ENCODE measurements at regions not wholly inside any gene's neighbourhood (a gene's known extent, or its start where the extent isn't known, plus 50 kb on each side); places are given as distances from the start of the nearest gene placed in this dataset.

- no peak for DNase-seq
These were observed 408.5 kb upstream of the RGS6 start for GRCh38 chr14:71523630-71524319.

DNA sequence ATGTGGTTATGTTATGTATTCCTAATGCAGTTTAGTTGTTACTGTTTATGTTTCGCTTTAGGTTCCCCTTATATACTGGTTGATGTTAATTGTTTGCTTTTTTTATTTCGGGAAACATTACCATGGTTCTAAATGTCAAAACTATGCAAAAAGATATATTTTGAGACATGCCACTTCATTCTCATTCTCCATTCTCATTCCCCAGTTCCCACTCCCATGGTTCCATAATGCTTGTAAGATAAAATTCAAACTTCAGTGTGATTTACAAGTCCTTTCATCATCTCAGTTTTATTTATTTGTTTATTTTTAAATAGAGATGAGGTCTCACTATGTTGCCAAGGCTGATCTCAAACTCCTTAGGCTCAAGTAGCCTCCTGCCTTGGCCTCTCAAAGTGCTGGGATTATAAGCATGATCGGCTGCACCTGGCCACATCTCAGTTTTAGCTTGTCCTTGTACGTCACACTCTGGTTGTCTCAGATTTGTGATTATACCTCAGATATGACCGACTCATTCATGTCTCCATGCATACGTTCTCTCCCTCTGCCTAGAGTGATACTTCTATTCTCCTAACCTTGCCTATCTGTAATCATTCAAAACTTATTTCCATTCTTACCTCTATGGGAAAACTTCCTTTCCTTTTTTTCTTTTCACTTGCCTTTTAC is 407.8 kb upstream of the RGS6 start:
- no peak for DNase-seq

GRCh38 chr14:71525663-71526221 is 406.5 kb upstream of the RGS6 start:
- DNase-seq = no peak

DNA sequence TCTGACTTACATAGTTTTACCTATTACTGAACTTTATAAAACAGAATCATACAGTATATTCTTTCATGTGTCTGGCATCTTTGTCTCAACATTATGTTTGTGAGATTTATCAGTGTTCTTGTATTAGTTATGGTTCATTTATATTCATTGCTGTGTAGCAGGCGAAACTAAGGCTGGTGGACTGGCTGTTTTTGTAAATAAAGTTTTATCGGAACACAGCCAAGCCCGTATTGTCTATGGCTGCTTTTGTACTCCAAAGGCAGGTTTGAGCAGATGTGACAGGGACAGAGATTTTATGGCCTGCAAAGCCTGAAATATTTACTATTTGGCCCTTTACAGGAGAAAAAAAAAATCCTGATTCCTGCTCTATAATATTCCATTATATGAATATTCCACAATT is 405.8 kb upstream of the RGS6 start:
- DNase-seq = no peak

GRCh38 chr14:71527838-71528237 is 404.4 kb upstream of the RGS6 start:
- no peak for DNase-seq

- DNase-seq = no peak
These were observed 402.4 kb upstream of the RGS6 start for GRCh38 chr14:71529848-71530247.

DNA sequence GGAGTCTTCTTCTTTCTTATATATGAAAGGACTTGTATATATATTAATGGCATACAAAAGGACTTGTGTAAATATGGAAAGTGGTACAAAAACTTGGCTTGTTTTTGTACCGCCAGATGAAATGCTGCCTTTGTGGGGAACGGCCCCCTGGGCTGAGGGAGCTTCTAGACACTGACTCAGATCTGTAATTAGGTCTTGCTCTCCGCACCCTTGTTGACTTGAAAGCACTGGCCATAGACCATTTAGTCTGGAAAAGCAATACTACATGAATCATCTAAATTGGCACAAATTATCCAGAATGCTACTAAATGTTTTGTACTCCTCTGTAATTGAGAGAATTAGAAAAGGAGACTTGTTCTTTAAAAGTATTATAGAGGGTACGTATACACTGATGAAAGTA is 399.9 kb upstream of the RGS6 start:
- no peak for DNase-seq

- no peak for DNase-seq
These were observed 399.4 kb upstream of the RGS6 start for GRCh38 chr14:71532790-71533189.

DNA sequence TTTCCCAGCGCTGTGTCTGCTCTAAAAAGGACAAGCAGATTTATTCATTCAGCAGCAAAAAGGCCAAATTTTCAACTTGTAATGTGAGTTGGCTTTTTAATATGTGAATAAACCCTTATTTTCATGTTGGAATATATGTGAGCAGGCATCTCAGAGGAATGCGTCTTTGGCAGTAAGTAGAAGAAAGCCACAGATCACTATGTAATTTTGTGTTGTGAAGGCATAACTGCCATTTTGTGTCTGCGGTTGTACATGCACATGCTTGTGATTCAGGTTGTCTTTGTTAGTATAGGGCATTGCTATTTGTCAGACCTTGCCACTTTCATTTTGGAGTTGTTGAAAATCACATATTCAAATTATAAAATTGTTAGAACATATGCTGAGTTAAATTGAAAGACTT is 398.8 kb upstream of the RGS6 start:
- DNase-seq = no peak

GRCh38 chr14:71533800-71534199 is 398.4 kb upstream of the RGS6 start:
- DNase-seq = no peak

GRCh38 chr14:71534506-71534905 is 397.7 kb upstream of the RGS6 start:
- no peak for DNase-seq

DNA sequence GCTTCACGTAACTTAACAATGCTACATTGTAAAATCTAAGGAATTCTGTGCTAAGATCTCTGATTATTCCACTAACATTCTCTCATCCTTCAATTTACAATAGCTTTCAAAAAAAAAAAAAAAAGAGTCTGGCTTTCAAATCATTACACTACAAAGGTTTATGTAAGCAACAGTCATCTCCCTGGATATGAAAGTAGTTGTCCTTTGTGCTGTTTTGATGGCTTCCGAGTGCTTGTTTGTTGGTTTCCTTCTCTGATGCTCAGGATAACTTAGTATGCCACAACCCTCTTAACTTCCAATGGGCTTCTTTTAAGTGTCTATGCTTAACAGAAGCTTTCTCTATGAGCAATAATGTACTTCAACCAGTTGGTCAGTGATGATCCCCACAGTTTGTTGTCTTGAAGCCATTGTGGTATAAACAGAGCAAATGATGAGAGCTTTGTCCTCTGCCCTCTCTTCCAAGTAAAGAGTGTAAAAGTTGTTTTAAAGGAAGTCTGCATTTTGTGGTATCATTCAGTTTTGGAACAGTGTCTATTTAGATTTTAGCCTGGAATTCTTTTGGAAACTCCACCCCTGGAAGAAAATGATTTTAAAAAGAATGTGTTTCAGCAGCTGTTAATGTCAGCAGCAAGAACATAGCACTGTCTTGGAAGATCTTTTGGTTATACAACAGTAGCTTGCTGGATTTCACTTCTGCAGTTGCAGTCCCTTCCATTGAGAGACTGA is 396.1 kb upstream of the RGS6 start:
- DNase-seq = no peak

- no peak for DNase-seq
These were observed 395.1 kb upstream of the RGS6 start for GRCh38 chr14:71536927-71537772.

DNA sequence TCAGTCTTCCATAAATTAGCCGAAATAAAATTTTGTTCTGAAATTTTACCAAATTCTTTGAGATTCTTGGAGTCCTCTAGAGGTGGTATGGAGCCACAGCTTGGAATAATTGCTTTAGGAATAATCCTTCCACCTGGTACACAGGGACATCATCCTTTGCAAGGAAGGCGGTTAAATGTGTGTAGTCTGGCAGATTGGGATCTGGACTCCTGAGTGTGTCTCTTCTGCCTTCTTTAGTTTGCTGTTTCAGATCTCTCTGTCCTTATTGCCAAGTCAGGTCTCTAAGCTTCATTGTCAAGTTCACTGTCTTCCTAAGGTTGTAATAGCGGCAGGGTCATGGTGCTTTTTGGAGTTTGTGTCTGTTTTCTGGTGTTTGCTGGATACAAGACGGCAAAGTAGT is 393.9 kb upstream of the RGS6 start:
- no peak for DNase-seq

GRCh38 chr14:71538938-71539649 is 393.1 kb upstream of the RGS6 start:
- no peak for DNase-seq

DNA sequence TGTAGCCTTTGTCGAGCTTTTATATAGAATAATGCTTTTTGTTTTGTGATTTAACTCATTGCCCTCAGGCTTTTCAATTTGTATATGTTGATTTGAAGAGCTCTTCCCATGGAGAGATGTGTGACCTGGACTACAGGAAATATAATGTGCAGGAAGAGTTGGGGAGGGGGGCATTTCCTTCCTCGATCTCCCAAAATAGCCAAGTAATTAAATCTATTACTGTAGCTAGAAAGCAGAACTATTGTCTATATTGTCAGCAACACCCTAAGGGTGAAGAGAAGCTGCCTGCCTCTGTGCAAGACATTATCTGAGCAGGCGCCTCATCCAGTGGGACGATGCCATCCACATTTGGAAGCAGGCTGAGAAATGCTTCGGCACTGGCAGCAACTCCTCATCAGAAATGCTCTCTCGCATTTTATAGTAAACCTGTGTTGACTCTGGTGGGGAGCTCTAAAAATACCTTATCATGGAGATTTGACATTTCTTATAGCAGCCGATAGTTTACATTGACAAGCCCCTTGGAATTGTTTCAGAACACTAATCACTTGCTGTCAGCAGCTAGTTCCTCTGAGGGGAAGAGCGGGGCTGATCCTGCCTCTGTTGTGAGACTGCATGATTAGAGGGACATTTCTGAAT is 392.5 kb upstream of the RGS6 start:
- no peak for DNase-seq

DNA sequence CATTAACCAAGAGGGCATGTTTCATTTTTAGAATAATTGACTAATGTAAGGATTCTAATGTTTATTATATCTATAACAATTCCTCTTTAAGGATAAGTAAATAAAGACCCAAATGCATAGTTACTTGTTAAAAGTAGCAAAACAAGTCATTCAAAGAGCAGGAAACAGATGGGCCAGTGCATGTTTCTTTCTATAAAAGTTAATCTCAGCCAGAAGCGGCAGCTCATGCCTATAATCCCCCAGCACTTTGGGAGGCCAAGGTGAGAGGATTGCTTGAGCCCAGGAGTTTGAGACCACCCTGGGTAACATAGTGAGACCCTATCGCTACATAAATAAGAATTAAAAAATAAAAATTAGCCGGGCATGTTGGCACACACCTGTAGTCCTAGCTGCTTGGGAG is 391.0 kb upstream of the RGS6 start:
- DNase-seq = no peak

DNA sequence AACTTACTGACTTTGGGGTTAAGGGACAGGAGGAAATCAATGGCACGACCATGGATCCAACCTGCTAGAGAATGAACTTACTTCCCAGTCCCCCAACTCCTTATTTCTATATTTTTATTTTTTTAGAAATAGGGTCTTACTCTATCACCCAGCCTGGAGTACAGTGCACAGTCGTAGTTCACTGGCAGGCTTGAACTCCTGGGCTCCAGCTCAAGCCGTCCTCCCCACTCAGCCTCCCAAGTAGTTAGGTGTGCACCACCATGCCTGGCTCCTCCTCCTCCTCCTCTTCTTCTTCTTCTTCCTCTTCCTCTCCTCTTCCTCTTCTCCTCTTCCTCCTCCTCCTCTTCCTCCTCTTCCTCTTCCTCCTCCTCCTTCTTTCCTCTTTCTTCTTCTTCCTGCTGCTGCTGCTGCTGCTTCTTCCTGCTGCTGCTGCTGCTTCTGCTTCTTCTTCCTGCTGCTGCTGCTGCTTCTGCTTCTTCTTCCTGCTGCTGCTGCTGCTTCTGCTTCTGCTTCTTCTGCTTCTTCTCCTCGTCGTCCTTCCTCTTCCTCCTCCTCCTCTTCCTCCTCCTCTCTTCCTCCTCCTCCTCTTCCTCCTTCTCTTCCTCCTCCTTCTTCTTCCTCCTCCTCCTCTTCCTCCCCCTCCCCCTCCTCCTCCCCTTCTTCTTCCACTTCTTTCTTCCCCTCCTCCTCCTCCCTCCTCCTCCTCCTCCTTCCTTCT is 390.1 kb upstream of the RGS6 start:
- no peak for DNase-seq

- DNase-seq = no peak
These were observed 382.7 kb upstream of the RGS6 start for GRCh38 chr14:71549421-71550050.

GRCh38 chr14:71550367-71550766 is 381.9 kb upstream of the RGS6 start:
- DNase-seq = no peak
